DOHH2 (cell line): ENCODE measurements at regions not wholly inside any gene's neighbourhood (a gene's known extent, or its start where the extent isn't known, plus 50 kb on each side); places are given as distances from the start of the nearest gene placed in this dataset.

Experiments used
- H3F3A ChIP-seq: fragments of 200-600 bp; sonication (generic), shearing (Covaris generic); 2 replicates; pipeline ENCODE4 v1.6.0; 2016; ENCODE audit warnings: antibody characterized with exemption, mild to moderate bottlenecking; ENCODE audit not compliant: control insufficient read depth, insufficient read depth
- H3K27ac ChIP-seq: fragments of 200-600 bp; sonication (generic); 2 replicates; pipeline ENCODE4 v1.5.1; 2014; ENCODE audit warnings: low read depth, mild to moderate bottlenecking, low read length, moderate library complexity
- H3K27me3 ChIP-seq: fragments of 200-600 bp; sonication (generic); 2 replicates; pipeline ENCODE4 v1.6.1; 2014; ENCODE audit warnings: mild to moderate bottlenecking, low read length, mixed read lengths; ENCODE audit not compliant: control insufficient read depth
- H3K36me3 ChIP-seq: fragments of 200-600 bp; sonication (generic); 2 replicates; pipeline ENCODE4 v1.6.1; 2014; ENCODE audit warnings: mild to moderate bottlenecking, low read length, moderate library complexity, mixed read lengths; ENCODE audit not compliant: control insufficient read depth
- H3K4me1 ChIP-seq: fragments of 200-600 bp; sonication (generic); 2 replicates; pipeline ENCODE4 v1.6.1; 2014; ENCODE audit warnings: mild to moderate bottlenecking, low read length, mixed read lengths; ENCODE audit not compliant: control insufficient read depth
- H3K4me2 ChIP-seq: fragments of 200-600 bp; sonication (generic); 2 replicates; pipeline ENCODE4 v1.6.0; 2014; ENCODE audit warnings: mild to moderate bottlenecking, low read length, moderate library complexity
- H3K4me3 ChIP-seq: fragments of 200-600 bp; sonication (generic); 2 replicates; pipeline ENCODE4 v1.5.1; 2014; ENCODE audit warnings: mild to moderate bottlenecking, low read length, mixed read lengths
- H3K79me2 ChIP-seq: fragments of 200-600 bp; sonication (generic); 2 replicates; pipeline ENCODE4 v1.6.1; 2014; ENCODE audit warnings: mild to moderate bottlenecking, low read length, mixed read lengths; ENCODE audit not compliant: control insufficient read depth
- H3K9me2 ChIP-seq: fragments of 200-600 bp; sonication (generic); replicated peaks from 2 replicates; pipeline ENCODE4 v1.6.1; 2014; ENCODE audit warnings: mild to moderate bottlenecking, low read length, mixed read lengths; ENCODE audit not compliant: control insufficient read depth
- H3K9me3 ChIP-seq: fragments of 200-600 bp; sonication (generic); 2 replicates; pipeline ENCODE4 v1.6.1; 2014; ENCODE audit warnings: antibody characterized with exemption, low read length, mixed read lengths; ENCODE audit not compliant: control insufficient read depth, insufficient read depth
- H4K20me1 ChIP-seq: fragments of 200-600 bp; sonication (generic); 2 replicates; pipeline ENCODE4 v1.6.0; 2014; ENCODE audit warnings: low read depth, mild to moderate bottlenecking, antibody characterized with exemption, low read length, moderate library complexity; ENCODE audit not compliant: control insufficient read depth, insufficient read depth
- CTCF ChIP-seq: fragments of 200-600 bp; sonication (generic); IDR thresholded peaks from one replicate; pipeline ENCODE4 v1.5.1; 2014; ENCODE audit warnings: antibody characterized with exemption, mild to moderate bottlenecking, low read depth, low read length; ENCODE audit not compliant: poor library complexity, severe bottlenecking
- EZH2phosphoT487 ChIP-seq: fragments of 200-600 bp; sonication (generic); IDR thresholded peaks from 2 replicates; pipeline ENCODE4 v1.6.1; 2017; ENCODE audit warnings: borderline replicate concordance, mild to moderate bottlenecking, antibody characterized with exemption, low read length, moderate library complexity, mixed read lengths

GRCh38 chrY:7299960-7300359 lies 388.4 kb upstream of the AMELY start:
- Histone ChIP-seq H3K9me2 (no peaks in the 10 kb centered on the region), H3K79me2 (peaks cover 73% of the 10 kb centered on the region), H3K36me3 (peaks cover 17% of the 10 kb centered on the region), H3F3A (no peaks in the 10 kb centered on the region), H3K4me2 (0 out of 2 replicates have a peak overlapping the region, but pooled peaks have one; percentile 8), H3K27me3 (no peaks in the 10 kb centered on the region), H3K9me3 (no peaks in the 10 kb centered on the region), H3K27ac (no peak overlapping the region), H3K4me3 (no peak overlapping the region), H4K20me1 (no peaks in the 10 kb centered on the region), H3K4me1 (peaks cover 20% of the 10 kb centered on the region)
- TF ChIP-seq CTCF, result no peak
- TF ChIP-seq EZH2phosphoT487, result no peak

GRCh38 chrY:7292113-7292512 lies 380.6 kb upstream of the AMELY start:
- no peak overlapping the region for H3K4me2 ChIP-seq
- no peak for TF ChIP-seq CTCF
- TF ChIP-seq EZH2phosphoT487, result no peak

DNA sequence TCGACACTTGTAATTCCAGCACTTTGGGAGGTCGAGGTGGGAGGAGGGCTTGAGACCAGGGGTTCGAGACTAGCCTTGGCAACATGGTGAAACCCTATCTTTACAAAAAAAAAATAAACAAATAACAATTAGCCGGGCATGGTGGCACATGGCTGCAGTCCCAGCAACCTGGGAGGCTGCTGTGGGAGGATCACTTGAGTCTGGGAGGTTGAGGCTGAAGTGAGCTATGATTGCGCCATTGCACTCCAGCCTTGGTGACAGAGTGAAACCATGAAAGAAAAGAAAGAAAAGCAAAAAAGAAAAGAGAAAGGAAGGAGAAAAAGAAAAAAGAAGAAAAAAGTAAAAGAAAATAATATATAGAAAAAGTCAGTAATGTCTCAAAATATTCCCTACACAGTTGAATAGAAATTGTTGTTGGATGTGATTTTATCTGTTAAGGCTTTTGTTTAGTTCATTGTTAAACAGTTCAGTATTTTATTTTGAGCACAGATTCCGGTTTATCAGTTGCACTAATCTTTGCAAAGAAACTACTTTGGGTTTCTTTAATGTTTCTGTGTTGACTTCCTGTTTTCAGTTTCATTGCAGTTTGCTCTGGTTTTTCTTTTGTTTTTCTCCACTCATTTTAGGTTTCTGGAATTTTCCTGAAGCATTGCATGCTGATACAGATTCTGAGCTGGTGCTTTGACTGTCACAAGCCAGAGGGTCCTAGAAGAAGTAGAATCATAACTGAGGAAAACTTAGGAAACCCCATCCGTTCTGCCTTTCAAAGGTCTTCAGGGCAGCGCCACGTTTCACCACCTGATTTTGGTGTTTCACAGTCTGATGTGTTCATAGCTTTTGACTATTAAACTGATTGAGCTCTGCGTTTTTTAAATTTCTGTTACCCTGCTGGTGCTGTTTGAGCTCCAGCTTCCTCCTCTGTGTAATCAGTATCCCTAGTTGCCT lies 378.6 kb upstream of the AMELY start:
- H3K4me2 ChIP-seq, result peak overlapping the region; percentile 68
- no peak for TF ChIP-seq EZH2phosphoT487
- no peak for TF ChIP-seq CTCF
- peaks cover 23% of the 10 kb centered on the region for H3K36me3 ChIP-seq
- no peaks in the 10 kb centered on the region for H3K27me3 ChIP-seq
- H3K4me3 ChIP-seq, result peak overlapping the region; percentile 50
- H3F3A ChIP-seq, result peaks cover 4% of the 10 kb centered on the region; the same call in 1 of the 2 replicates
- no peaks in the 10 kb centered on the region for H3K9me3 ChIP-seq
- H3K4me1 ChIP-seq, result peaks cover 34% of the 10 kb centered on the region
- H4K20me1 ChIP-seq, result no peaks in the 10 kb centered on the region
- H3K9me2 ChIP-seq, result no peaks in the 10 kb centered on the region
- peaks cover 90% of the 10 kb centered on the region for H3K79me2 ChIP-seq
- peak overlapping the region; percentile 79 for H3K27ac ChIP-seq

More at GRCh38 chrY:7292113-7292512, 380.6 kb upstream of the AMELY start:
- Histone ChIP-seq H3K9me3 (no peaks in the 10 kb centered on the region), H3K27ac (no peak overlapping the region), H3F3A (peaks cover 4% of the 10 kb centered on the region; the same call in 1 of the 2 replicates), H3K9me2 (no peaks in the 10 kb centered on the region), H3K27me3 (no peaks in the 10 kb centered on the region), H3K4me3 (no peak overlapping the region), H3K79me2 (peaks cover 90% of the 10 kb centered on the region), H3K36me3 (peaks cover 13% of the 10 kb centered on the region), H4K20me1 (no peaks in the 10 kb centered on the region), H3K4me1 (peaks cover 34% of the 10 kb centered on the region)
